ENCODE measurements at regions not wholly inside any gene's neighbourhood (a gene's known extent, or its start where the extent isn't known, plus 50 kb on each side); places are given as distances from the start of the nearest gene placed in this dataset.
A peak's percentile ranks its signal among the peaks of the same experiment; 100 is the strongest.
"Not testable (repeated sequence)": the region's sequence is repeated elsewhere in the genome, so short reads cannot be mapped to it uniquely, and the experiment has no call there.

DNA sequence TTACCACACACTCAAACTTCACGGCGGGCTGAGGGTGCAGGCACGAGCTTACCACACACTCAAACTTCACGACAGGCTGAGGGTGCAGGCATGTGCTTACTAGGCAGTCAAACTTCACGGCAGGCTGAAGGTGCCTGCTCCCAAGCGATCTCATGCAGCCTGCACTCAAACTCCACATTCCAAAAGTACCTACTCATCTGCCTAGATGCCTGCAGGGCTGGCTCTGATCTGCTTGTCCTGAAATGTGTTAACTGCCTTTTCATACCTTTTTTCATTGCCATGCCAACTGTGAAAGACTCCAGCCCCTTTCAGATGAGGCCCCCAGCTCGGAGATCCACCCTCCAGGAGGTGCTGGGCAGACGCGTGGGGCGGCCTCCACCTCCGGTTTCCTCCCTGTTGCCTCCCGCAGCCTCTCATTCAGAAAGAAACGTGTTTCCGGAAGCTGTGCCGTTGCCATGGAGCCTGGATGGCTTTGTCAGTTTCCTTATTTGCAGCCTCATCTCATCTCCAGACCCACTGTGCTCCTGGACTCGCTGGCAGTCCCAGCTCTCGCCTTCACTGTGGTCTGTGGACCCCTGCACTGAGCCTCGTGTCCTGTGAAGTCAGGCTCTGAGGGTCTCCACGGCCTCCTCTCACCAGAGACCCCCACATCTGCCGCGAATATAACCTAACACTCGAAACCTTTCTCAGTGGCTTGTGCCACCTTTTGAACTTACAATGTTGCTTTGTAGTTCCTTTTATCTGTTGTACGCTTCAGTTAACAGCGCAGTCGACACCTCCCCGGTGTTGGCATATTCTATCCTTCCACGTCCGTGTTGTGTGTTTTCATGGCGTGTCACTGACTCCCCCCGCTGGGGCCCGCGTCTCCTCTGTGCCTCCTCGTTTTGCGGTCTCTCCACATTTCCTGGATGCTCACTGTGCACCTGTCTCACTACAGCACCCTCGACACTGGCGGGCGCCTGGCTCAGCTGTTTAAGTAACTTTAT lies 106.1 kb upstream of the ALKAL2 start:
- peak; percentile 73 for DNase-seq

GRCh38 chr2:392926-393280 lies 105.0 kb upstream of the ALKAL2 start:
- DNase-seq = no peak

DNA sequence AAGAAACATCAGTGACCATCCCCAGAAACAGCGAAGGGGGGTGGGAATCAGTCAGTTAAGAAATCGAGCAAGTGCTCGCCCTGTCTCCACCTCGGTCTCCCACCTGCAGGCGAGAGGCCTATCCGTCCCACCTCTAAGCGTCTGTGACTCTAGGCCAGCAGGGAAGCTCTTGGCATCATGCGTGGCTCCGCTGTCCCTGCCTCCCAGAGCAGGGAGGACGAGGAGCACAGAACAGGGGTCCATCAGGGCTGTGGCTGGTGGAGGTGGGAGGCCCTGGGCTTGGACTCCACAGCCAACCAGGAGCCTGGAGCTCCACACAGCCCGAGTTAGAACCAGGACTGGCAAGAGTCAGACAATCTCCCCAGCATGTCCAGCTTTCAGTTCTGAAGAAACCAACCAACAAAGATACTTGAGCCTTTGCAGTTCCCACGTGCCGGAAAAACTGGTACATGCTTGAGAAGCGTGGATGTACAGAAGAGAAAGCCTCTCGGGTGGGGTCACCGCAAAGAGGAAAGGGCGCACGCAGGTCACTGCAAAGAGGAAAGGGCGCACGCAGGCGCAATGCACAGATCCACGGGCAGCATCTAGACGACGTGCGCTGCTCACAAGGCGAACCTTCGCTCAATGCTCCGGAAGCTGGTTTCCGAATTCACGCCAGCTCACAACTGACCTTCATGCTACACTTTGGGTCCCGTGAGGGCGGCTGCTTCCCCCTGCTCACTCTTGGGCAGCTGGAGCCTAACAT lies 104.5 kb upstream of the ALKAL2 start:
- DNase-seq = no peak

DNA sequence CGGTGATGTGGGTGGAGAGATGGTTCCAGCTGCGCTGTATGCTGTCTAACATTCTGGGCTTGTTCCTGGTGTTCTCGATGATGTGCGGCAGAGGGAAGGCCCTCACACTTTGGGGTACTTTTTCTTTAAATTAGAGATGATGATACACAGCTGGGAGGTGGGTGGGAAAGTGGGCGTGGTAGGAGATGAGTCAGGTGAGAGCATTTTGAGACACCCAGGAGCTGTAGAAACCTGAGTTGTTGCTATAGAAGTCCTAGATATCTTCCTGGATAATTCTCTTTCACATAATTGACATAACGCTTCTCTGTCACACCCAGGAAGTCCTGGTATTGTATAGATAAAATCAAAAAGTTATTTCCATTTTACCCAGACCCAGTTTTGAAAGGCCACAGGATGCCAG lies 103.8 kb upstream of the ALKAL2 start:
- DNase-seq = no peak

- DNase-seq = no peak
Measured at GRCh38 chr2:390959-391358, 103.1 kb upstream of the ALKAL2 start.

GRCh38 chr2:389985-390384 lies 102.1 kb upstream of the ALKAL2 start:
- DNase-seq = not testable (repeated sequence)

GRCh38 chr2:388752-389151 lies 100.9 kb upstream of the ALKAL2 start:
- not testable (repeated sequence) for DNase-seq

DNA sequence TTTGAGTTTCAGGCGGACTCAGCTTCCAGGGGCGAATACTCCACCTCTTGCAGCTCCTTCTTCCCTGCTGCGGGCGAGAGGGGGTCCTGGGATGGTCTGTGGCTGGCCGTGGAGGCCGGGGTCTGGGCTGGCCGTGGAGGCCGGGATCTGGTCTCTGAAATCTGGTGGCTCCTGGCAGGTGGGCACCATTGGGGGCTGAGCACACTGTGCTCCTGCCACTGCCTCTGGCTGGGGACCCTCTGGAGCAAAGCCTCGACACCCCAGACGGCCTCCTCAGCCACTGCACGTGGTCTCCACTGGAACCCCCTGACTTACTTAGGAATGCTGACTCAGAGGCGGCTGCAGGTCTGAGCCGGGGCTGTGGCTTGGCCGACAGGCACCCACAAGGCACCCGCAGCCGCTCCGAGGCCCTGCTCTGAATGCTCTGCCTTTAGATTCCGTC lies 100.1 kb upstream of the ALKAL2 start:
- no peak for DNase-seq

GRCh38 chr2:386406-387103 lies 98.7 kb upstream of the ALKAL2 start:
- no peak for DNase-seq

DNA sequence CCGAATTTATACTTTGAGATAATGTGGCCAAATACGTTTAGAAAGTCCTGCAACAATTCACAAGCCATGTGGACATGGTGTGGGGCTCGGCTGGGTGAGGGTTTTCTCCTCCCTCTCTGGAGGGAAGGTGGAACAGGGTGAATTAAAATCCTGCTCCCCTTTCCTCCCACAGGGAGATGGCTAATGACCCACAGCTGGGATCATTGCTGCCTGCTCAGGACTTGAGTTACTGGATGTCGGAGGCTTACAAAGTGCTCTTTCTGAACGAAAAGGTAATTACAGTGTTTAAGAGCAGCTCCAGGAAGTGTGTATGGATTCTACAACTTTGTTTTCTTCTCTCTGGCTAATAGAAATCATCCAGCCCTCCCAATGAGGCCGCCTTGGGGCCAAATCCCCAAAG lies 97.9 kb upstream of the ALKAL2 start:
- no peak for DNase-seq

GRCh38 chr2:385061-385460 lies 97.2 kb upstream of the ALKAL2 start:
- DNase-seq = no peak

DNA sequence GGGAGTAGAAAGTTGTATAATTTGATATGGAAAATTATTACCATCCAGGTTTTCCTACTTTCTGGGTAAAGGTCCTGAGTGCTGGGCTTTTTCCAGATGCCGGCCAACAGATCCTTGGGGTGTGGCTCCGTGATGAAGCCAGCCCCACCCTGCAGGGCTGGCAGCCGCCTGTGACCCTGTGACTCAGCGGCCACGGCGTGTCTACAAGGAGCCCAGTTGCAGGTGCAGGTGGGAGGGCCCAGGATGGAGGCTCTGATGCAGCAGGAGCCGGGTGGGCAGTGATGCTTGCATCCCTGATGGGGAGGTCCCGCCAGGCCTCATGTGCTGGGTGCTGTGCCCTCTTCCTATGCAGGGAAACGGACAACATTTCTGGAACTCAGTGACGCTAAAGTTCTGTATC lies 96.0 kb upstream of the ALKAL2 start:
- no peak for DNase-seq

DNA sequence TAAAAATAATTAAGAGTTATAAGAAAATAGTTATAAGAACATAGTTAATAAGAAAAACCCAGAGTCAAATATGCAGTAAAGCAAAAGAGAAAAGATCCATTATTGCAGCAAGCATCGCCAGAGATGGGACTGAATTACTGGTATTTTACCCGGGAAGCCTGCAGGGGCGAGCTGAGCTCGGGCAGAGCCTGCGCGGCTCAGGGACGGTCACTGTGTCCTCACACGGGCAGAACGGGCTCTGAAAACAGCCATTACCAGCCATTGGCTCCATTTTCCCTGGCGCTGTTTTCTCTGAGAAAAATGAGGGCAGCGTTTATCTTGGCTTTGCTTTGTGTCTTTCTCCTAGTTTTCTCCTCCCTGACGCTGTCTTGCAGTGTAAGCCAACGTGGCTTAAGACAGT lies 95.3 kb upstream of the ALKAL2 start:
- no peak for DNase-seq

- no peak for DNase-seq
Measured at GRCh38 chr2:382728-383022, 94.8 kb upstream of the ALKAL2 start.

DNA sequence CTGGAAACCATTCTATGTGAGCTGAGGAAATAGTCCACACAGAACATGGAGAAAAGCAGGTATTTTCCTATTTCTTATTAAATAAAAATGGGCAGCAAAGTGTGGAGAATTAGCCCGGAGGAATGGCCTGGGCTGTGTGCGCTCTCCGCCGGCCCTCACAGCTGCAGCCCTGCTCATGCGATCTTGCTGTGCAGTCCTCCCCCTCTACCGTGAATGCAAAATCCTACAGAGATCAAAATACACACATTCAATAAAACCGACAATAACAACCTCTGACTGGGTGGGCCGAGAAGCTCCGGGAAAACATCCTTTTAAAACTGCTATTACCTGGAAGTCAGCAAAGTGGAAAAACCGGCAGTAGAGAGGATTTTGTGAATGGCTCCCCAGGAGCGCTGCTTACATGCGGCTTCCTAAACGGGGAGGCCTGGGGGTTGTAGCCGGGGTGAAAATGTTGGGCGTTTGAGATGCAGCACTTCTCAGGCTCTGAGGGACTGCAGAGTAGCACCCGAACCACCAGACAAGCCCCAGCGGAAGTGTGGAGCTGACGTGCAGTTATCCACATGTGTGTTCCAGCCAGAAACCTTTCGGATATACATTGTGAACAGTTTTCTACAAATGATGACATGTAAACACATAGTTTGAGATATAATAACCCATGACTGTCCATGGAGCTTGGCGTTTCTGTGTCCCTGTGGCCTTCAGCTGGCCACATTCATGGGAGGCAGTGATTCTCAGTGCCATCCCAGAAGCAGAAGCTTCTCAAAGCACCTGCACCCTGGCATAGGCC lies 94.2 kb upstream of the ALKAL2 start:
- no peak for DNase-seq

DNA sequence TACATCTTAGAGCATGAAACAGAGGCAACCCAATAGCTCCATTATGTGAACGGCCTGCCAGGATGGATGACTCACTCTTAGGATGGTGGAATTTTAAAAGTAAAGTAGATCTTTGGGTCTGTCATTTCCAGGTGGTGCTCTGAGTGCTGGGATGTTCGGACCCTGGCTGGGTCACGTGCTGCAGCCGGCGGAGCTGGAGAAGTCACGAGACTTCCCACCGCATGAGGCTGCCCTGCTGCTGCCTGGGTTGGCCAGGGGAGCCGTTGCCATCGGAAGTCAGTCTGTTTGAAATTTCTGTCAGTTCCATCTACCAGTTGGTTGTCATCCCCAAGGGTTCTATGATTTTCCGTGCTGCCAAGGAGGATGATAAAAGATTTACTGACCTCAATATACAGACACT lies 93.3 kb upstream of the ALKAL2 start:
- DNase-seq = no peak

- no peak for DNase-seq
Measured at GRCh38 chr2:380772-381171, 92.9 kb upstream of the ALKAL2 start.

- no peak for DNase-seq
Measured at GRCh38 chr2:380221-380620, 92.3 kb upstream of the ALKAL2 start.

DNA sequence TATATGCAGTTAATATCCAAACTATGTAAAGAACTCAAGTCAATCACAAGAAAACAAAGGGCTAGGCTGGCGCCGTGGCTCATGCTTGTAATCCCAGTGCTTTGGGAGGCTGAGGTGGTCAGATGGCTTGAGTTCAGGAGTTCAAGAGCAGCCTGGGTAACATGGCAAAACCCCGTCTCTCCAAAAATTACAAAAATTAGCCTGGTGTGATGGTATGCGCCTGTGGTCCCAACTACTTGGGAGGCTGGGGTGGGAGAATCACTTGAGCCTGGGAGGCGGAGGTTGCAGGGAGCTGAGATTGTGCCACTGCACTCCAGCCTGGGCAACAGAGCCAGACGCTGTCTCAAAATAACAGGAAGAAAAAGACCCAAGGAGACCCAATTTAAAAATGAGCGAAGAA lies 91.9 kb upstream of the ALKAL2 start:
- DNase-seq = no peak

- DNase-seq = no peak
Measured at GRCh38 chr2:378364-378763, 90.5 kb upstream of the ALKAL2 start.

DNA sequence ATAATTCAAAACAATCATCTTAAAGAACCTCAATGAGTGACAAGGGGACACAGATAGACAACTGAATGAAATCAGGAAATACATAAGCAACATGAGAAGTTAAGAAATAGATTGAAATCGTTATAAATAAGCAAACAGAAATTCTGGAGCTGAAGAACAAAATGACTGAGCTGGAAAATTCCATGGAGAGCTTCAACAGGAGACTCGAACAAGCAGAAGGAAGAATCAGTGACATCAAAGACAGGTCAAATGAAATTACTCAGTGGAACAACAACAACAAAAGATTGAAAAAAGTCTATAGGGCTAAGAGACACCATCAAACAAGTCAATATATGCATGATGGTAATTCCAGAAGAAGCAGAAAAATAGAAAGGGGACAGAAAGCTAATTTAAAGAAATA lies 89.5 kb upstream of the ALKAL2 start:
- no peak for DNase-seq

DNA sequence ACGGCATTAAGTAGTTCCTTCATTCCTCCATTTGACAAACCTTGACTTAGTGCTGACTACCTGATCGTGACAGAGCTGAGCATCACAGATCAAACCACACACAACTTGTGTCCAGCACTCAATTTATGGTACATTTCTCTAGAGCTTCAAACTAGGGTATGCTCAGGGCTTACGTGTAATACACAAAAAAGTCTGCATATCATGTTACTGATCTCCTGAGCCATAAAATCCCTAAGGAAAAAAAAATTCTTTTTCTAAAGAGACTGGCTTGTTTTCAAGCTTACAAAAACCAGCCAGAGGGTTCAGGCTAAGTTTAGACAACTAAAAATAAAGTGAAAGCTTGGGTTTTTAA lies 88.0 kb upstream of the ALKAL2 start:
- no peak for DNase-seq

Data from CD4-positive, alpha-beta T cell treated with Interleukin-17A for 4 hours (primary cell).